Amygdala (tissue), 56 donors: ENCODE measurements at regions not wholly inside any gene's neighbourhood (a gene's known extent, or its start where the extent isn't known, plus 50 kb on each side); places are given as distances from the start of the nearest gene placed in this dataset.

Experiments
- DNase-seq, 56 donors: peaks; one replicate each; lab custom pipeline; 2025; lab: John Stamatoyannopoulos, UW

DNA sequence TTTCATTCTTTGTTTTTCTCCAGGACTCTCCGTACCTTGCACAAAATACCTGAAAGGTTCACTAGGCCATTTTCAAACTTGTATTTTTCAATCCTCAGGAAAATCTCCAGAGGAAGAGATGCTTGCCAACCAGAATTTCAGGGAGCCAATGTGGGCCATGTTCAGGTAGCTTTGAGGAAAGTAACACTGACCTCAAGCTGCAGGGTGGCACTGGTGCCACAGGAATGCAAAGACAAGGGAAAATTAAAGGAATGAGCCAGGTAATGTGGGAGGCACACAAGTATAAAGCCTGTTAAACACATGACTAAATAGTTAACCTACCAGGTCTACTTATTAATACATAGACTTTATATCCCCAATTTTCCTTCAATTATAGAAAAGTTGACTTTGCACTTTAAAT lies 51.9 kb upstream of the GAP43 start:
- no peak for DNase-seq
